GM18511 (cell line): ENCODE measurements at regions not wholly inside any gene's neighbourhood (a gene's known extent, or its start where the extent isn't known, plus 50 kb on each side); places are given as distances from the start of the nearest gene placed in this dataset.

Experiments
- ATAC-seq: cut with Tn5 transposase; IDR thresholded peaks from one replicate; pipeline ENCODE4 v1.9.1; 2021; ENCODE audit warnings: mild to moderate bottlenecking, moderate library complexity; ENCODE audit not compliant: unreplicated experiment

DNA sequence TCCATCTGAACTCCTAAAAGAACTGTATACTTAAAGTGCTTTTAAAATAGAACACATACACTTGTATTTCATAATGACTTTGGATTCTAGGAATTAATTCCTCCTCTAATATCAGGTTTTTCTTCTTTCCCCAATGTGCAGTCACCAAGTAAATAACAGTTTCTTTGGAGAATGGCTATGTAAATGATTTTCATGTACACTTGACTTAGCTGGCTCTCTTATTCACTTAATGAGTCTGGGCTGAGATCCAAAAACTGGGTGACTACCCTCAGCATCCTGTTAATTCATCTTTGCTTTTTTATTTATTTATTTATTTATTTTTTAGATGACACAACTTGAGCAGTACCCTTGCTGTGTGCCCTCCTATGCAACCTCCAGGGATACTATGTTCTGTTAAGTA lies 1003.7 kb downstream of the SLITRK1 start:
- ATAC-seq: no peak

DNA sequence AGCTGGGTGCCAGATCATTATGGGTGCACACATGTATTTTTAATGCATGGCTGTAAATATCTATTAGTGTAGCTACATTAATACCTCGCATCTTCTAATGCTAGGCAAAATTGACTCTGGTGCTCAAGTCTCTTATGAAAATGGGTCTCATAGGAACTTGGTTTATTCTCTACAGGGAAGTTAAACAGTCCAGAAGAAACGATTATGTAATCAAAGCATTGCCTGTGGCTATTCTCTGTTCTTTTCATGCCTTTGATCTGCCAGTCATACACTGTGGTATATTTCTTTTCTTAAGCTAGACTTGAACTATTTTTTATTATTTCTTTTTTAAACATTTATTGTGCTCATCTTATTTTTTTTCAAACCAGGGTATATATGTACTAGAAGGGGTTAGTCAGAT lies 1015.0 kb downstream of the SLITRK1 start:
- ATAC-seq: no peak

DNA sequence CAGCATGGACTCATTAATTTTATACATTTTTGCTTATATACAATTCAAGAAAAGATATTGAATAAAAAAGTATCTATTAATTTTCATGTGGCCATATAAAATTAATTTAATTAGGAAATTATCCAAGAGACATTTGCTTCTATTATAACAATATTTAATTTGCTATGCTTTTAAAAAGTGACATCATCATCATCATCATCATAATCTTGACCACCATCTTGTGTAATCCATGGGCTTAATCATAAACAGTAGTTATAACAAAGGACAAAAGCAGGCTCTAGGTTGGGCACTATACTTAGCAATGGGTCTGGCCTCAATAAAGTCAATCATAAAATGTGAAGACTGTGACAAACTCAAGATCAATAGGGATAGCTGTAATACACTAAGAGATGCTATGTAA lies 1031.6 kb downstream of the SLITRK1 start:
- ATAC-seq: no peak

DNA sequence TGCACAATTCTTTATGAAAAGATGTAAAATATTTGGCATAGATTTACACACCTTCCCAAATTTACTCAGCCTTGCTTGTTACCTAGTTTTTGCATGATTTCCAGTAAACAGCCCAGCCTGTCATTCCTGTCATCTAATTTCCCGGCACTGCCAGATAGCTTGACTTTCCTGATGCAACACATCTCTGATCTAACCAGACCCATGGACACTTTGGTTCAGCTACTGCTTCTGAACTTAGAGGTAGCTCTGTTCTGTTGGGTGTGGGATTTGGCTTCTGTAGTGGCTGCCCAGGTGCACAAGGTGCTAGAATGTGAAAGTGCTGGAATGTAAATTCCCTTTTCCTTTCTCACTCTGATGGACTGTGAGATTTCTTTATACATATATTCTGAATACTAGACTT lies 1033.5 kb downstream of the SLITRK1 start:
- ATAC-seq: no peak

DNA sequence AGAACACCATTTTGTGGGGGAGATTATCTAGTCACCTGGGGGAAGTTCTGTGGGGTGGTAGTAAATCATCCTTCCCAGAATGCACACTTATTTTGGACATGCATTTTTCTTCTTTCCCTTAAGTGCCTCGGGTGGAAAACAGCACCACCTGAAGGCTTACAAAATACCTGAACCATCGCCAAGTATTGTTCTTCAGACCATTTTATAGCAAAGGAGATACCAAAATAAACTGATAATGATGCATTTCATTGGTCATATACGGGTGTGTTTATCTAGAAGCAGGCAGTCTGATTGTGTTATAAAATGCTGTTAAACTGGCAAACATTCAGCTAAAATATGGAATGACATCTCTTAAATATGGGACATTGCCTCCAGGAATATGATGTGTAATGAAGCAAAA lies 1034.7 kb downstream of the SLITRK1 start:
- no peak for ATAC-seq

DNA sequence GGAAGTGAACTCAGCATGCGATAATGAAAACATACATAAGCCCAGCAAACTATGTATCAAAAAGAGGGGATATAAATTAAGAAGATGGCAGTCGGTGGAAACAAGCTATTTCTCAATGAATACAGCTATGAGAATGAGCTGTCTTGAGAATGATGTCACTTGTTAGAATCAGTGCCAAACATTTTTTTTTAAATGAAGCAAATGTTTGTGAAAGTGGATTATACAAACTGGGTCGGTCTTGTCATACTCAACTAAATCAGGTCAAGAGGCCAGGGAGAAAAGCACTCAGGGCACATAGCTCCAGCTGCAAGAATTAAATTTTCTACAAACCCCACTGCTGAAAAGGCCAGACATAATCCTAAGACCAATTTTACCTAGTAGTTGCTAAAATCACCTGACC lies 1048.4 kb downstream of the SLITRK1 start:
- no peak for ATAC-seq

DNA sequence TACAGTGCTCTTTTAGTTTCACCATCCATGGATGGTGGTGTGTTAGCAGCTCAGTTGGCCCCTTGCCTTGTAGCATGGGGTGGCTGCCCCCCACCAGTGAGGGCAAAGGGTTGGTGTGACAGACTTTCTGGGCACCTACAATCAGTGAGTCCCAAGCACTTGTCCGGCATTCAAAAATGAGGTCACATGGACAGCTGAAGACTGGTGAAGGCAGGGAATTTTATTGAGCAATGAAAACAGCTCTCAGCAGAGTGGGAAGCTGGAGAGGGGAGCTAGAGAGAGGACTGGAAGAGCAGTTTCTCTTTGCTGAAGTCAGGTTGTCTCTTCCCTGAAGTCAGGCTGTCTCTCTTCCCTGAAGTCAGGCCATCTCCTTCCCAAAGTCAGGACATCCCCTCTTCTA lies 1053.2 kb downstream of the SLITRK1 start:
- ATAC-seq: no peak

DNA sequence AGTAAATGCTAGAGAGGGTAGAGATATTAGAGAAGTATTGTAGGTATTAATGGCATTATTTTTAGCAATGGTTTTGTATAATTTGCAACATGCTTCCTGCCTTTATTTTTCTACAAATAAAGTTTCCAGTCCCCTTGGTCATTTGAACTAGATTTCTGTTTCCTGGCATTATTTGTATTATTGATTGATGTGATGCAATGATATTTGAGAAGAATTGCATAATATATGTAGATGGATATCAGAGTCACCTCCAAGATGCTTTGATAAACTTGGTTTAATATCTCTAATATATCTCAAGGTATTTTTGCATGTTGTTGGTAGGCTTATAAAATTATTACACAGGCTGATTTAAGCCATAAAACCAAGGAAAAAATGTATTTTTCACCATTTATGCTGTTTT lies 1054.5 kb downstream of the SLITRK1 start:
- ATAC-seq: no peak

DNA sequence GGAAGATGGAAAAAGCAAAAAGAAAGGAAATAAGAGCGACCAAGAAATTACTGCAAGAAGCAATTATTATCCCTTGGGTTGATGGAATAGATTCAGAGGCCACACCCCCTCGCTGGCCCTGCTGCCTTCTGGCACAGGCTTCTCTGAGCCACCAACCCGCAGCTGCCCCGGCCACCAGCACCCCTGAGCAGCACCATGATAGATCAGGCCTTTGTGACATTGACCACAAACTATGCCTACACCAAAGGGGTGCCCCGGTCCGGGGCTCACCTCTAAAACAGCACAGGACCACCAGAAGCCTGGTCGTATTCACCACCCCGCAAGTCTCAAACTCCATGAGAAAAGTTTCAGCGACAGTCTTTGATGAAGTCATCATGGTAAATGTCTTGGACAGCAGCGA lies 1059.3 kb downstream of the SLITRK1 start:
- no peak for ATAC-seq

DNA sequence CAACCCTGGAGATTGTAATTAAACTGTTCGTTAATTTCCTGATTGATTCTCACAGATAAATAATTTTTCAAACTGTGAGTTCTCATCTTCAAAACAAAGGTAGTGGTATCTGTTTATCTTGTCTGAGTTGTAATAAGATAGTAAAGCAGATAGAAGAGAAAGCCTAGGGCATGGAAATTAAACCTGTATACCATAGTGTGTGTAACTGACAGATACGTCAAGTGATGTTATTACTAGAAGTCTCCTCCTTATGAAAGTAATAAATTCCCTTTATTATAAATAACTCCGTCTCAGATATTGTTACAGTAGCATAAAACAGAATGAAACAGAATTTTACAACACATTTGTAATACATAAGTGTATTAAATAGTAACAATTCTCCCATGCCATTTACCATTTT lies 1065.1 kb downstream of the SLITRK1 start:
- no peak for ATAC-seq

DNA sequence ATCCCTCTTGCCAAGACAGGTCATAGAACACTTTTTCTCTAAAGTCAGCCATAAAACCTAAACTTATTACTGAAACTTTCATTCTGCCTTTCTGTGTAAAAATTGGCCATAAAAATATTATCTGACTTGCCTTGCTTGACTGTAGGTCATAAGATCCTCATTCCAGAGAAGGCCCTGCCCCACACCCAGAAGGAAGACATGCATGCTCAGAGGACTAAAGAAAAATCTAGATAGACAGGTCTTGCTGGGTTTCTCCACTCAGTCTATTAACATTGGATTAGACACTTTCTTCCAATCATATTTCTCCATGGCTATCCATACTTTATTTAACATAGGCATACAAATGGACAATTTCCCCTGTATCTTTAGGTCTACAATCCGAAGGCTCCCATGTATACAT lies 1066.5 kb downstream of the SLITRK1 start:
- no peak for ATAC-seq

DNA sequence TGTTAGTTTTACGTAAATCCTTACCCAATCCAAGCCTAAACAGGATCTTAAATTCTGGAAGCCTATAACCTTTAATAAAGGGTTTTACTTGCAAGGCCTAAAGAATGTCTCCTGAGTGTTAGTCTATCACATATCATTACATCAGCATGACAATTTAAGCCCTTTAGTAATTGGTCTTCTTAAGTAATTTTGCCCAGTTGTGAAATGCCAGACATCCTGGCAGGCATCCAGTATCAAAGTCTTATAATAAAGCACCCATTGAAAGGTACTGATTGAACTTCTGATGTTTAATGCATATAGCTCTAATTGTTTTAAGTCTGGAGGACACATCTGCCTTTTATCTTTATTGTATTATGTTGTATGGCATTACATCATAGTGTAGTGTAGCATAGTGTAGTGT lies 1078.9 kb downstream of the SLITRK1 start:
- ATAC-seq: no peak

DNA sequence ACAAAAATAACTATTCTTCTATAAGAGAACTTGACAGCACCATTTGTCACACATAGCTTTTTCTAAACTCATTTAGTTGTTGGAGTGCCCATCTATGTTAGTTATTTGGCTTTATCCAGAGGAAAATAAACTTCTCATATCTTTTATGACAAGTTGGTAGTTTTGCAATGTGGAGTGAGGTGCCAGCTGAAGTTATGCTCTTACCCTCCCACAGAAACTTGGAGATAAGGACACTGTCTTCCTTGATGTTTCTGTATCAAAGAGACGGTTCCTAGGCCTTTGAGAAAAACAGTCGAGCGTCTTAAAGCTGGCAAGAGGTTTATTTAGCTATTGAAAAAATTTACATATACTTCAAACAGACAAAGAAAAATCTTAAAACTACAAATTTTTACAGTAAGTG lies 1079.7 kb downstream of the SLITRK1 start:
- ATAC-seq: no peak

DNA sequence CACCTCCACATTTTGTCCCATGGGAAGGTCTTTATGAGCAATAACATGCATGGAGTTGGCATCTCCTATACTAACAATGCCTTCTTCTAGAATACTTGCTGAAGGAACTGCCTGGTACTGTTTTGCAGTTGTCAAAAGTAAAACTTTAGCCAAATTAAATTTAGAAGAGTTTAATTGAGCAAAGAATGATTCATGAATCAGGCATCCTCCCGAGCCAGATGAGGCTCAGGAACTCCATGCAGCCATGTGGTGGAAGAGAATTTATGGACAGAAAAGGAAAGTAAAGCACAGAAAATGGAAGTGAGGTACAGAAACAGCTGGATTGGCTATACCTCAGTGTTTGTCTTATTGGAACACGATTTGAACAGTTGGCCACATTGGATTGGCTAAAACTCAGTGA lies 1081.9 kb downstream of the SLITRK1 start:
- no peak for ATAC-seq

DNA sequence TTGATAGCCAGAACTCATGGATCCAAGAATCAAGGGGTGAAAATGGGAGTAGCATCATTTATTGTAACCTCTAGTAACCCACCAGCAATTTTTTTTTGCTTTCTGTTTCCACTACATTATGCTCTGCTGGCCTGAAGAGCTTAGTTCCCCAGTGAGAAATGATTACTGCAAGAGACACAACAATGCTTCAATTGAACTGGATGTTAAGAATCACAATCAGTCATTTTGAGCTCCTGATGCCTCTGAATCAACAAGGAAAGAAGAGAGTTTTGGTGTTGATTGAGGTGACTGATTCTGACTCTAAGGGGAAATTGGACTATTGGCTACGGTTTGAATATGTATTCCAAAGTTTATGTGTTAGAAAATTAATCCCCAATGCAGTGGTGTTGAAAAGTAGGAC lies 1084.4 kb downstream of the SLITRK1 start:
- ATAC-seq: no peak

DNA sequence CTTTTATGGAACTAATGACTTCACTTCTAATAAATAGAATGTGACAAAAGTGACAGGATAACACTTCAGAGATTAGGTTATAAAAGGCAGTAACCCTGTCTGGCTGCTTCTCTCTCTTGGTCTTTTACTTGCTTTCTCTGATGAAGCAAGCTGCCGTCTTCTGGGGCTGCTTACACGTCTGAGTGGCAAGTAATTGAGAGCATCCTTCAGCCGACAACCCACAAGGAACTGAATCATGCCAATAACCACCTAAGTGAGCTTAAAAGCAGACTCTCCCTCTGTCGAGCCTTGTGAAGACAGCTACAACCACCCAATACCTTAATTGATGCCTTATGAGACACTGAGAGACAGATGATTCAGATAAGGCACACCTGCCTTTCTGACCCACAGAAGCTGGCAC lies 1091.2 kb downstream of the SLITRK1 start:
- ATAC-seq: no peak

DNA sequence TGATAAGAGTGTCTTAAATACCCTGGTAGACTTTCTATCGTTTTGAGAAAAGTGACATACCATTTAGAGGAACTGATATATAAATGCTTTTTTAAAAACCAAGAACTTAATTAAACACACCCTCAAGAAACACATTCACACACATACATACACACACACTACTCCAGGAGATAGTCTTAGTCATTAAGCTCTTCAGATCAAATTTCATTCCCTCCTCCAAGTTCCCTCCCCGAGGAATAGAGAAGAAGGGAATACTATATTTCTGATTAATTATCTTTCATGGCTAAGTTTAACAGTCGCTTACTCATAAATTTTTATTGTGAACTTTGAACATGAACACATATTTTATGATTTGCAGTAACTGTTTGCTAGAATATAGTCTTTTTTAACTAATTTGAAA lies 1109.5 kb downstream of the SLITRK1 start:
- no peak for ATAC-seq

DNA sequence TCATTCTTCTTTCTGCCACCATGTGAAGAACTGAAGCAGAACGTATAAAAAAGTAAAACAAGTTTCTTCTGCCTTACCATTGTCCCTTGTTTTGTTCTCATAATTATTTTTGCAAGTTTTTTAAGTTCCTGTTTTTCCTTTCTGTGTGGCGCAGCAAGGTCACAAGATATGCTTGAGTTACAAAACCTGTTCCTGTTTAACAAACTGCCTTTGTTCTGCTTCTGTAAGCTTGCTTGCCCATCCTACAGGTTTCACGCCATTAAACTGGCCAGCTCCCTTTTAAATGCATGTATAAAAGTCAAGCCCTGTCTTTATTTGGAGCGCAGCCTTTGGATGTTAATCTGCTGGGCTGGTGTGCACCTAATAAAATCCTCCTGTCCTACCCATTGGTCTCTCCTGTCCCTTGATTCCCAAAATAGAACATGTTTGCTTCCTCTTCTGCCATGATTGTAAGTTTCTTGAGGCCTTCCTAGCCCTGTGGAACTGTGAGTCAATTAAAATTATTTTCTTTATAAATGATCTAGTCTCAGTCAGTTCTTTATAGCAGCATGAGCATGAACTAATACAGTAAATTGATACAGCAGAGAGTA lies 1115.4 kb downstream of the SLITRK1 start:
- ATAC-seq: no peak

DNA sequence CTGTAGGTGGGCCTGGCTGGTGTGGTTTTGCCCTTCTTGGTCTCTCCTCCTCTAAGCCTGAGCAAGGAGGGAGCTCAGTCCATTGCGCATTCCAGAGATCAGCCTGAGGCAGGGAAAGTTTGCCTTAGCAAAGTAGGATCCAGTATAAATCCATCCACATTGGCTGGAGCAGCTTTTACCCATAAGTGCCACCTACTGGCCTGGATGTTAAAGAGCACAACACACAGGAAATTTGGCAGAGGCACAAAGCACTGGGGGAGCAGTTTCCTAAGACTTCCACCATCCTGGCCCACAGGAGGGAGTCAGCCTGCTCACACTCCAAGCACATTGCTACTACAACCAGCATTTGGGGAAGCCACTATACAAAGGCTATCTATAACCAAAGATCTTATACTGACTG lies 1124.2 kb downstream of the SLITRK1 start:
- ATAC-seq: no peak

DNA sequence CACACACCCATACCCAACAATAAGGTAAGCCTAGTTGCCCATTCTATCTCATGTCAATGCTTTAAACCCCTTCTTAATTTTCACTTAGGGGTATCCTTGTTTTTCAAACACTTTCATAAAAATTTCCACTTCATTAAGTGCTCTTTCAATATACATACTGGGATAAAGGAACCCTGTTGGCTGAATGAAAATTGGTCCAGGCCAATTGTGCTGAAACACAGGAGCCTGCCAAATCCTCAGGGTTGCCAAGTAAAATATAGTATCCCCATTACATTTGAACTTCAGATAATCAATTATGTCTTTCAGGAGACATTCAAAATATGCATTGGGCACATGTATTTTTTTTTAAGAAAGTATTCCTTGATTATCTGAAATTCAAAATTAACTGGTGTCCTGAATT lies 1131.1 kb downstream of the SLITRK1 start:
- no peak for ATAC-seq

DNA sequence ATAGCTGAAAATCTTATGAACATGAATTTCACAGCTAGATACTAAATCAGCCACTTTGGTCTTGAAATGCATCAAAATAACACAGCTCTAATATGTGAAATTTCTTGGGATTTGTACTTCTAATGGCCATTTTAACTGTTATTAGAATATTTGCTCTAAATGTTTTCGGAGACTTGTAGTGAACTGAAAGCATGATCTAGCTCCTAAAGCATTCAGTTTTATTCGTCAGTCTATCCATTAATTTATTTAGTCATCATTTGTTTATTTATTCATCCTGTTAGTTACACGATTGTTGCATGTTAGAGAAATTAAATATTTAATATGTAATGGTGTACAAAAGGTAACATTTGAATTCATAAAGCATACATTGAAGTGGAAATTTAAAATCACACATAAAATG lies 1132.7 kb downstream of the SLITRK1 start:
- no peak for ATAC-seq

DNA sequence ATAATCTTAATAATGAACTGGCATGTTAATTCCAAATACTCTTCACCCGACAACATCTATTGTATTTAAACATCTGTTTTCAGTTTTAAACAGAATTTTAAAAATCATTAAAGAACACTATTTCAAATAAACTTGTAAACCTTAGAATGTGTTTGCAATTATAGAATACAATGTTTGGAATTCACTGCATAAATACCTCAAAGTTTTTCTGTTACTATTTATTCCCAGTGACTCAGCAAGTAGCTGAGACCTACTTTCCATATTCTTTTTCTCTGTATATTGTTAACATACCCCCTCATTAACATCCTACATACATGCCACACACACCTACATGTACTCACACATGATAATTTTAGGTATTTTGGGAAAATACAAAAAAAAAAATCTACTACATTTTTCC lies 1134.3 kb downstream of the SLITRK1 start:
- no peak for ATAC-seq

DNA sequence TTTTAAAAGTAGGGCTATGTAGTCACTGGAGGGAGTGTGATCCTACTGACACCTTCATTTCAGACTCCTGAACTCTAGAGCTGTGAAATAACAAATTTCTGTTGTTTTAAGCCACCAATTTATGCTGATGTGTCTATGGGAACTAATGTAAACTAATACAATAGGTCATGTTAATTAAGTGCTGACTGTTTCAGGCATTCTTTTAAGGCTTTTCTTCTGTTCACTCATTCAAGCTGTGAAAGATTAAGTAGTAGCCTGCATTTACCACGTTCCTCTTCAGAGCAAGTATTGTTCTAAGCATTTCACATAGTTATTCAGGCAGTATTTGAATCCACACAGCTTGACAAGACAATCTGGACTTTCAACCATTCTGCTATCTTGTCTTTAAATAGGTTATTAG lies 1135.0 kb downstream of the SLITRK1 start:
- no peak for ATAC-seq

DNA sequence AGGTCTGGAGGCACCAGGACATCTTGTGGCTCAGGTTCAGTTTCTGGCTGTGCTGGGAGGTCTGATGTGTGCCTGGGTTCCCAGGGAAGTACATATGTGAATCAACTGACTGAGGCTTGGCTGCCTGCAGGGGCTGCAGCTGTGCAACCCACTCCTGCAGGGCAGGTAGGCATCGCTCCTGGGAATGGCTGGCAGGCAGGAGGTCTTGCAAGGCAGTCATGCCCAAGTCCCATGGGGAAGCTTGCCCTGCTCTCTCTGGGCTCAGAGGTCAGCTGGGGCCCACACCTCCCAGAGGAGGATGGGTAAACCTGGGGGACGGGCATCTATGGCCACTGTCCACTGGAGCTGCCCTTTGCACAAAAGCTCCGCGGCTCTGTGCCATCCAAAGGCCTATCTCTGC lies 1141.8 kb downstream of the SLITRK1 start:
- no peak for ATAC-seq
